Adrenal gland (tissue), 5 donors: ENCODE measurements at regions not wholly inside any gene's neighbourhood (a gene's known extent, or its start where the extent isn't known, plus 50 kb on each side); places are given as distances from the start of the nearest gene placed in this dataset.

Experiments
- POLR2A ChIP-seq, 2 donors: fragments of 450-650 bp; IDR thresholded peaks; one replicate each; pipeline ENCODE4 v1.6.1; 2017; ENCODE audit warnings: antibody characterized with exemption in 2 of 2, mild to moderate bottlenecking in 2 of 2, moderate library complexity in 1 of 2
- TF ChIP-seq, protein P1 (sequence below), 6 experiments: fragments of 450-650 bp in 4 of 6; fragments of 200-600 bp in 2 of 6; sonication (generic) in 1 of 6; IDR thresholded peaks; 1 replicate in 5 of 6; 2 replicates in 1 of 6; pipeline versions ENCODE4 v1.5.1 to v1.8.0; 2016 to 2021; ENCODE audit warnings: antibody characterized with exemption in 6 of 6, mild to moderate bottlenecking in 2 of 6, moderate library complexity in 1 of 6
- donor health status: DM: no; HTN: no; CAD: no.

DNA sequence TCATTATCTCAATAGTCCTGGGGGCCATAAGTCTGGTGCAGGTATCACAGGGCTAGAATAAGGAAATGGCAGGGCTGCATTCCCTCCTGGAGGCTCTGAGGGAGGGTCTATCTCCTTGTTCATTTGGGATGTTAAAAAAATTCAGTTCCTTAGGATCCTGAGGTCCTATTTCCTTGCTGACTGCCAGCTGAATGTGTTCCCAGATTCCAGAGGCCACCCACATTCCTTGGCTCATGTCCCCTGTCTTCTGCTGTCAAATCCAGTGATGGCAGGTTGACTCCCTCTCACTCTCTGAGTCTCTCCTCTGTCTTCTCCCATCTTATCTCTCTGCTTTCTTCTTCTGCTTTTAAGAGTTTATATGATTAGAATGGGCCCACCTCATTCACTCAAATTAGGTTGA is 400.6 kb downstream of the PTPRU start:
- TF ChIP-seq, protein P1, sequence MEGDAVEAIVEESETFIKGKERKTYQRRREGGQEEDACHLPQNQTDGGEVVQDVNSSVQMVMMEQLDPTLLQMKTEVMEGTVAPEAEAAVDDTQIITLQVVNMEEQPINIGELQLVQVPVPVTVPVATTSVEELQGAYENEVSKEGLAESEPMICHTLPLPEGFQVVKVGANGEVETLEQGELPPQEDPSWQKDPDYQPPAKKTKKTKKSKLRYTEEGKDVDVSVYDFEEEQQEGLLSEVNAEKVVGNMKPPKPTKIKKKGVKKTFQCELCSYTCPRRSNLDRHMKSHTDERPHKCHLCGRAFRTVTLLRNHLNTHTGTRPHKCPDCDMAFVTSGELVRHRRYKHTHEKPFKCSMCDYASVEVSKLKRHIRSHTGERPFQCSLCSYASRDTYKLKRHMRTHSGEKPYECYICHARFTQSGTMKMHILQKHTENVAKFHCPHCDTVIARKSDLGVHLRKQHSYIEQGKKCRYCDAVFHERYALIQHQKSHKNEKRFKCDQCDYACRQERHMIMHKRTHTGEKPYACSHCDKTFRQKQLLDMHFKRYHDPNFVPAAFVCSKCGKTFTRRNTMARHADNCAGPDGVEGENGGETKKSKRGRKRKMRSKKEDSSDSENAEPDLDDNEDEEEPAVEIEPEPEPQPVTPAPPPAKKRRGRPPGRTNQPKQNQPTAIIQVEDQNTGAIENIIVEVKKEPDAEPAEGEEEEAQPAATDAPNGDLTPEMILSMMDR (IDR thresholded peaks at IDR 0.05): no peak
- TF ChIP-seq POLR2A (IDR thresholded peaks at IDR 0.05): no peak
